ENCODE measurements at regions not wholly inside any gene's neighbourhood (a gene's known extent, or its start where the extent isn't known, plus 50 kb on each side); places are given as distances from the start of the nearest gene placed in this dataset.

DNA sequence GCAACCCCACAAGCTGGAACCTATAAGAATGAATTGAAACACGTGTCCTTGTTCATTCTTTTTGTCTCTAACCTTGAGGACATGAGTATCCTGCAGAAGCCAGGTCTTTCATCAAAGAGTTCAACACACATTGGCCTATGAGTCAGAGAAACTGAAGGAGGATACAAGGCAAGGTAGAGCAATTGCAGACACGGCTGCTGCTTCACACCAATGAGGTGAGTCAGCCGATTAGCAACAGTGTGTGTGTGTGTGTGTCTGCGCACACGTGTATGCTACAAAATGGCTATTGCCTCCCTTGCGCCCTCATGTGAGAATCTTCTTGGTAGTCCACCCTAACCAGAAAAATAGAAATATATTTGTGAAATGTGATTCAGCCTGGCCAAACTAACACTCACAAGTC is 1477.7 kb upstream of the IGFBP7 start:
- TF ChIP-seq REST (IDR thresholded peaks at IDR 0.05; ENCODE audit: insufficient read depth in 1 of 2, low read depth in 2 of 2, low read length in 1 of 2) (no peak), POLR2AphosphoS5 (IDR thresholded peaks at IDR 0.05; ENCODE audit: low read depth, low read length) (no peak), TCF7L2 (IDR thresholded peaks at IDR 0.05; ENCODE audit: low read depth, low read length) (no peak), SIN3A (IDR thresholded peaks at IDR 0.05; ENCODE audit: borderline replicate concordance, insufficient read depth, low read depth, low read length) (no peak)
- TF ChIP-seq, protein P1, sequence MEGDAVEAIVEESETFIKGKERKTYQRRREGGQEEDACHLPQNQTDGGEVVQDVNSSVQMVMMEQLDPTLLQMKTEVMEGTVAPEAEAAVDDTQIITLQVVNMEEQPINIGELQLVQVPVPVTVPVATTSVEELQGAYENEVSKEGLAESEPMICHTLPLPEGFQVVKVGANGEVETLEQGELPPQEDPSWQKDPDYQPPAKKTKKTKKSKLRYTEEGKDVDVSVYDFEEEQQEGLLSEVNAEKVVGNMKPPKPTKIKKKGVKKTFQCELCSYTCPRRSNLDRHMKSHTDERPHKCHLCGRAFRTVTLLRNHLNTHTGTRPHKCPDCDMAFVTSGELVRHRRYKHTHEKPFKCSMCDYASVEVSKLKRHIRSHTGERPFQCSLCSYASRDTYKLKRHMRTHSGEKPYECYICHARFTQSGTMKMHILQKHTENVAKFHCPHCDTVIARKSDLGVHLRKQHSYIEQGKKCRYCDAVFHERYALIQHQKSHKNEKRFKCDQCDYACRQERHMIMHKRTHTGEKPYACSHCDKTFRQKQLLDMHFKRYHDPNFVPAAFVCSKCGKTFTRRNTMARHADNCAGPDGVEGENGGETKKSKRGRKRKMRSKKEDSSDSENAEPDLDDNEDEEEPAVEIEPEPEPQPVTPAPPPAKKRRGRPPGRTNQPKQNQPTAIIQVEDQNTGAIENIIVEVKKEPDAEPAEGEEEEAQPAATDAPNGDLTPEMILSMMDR (IDR thresholded peaks at IDR 0.05): no peak
- Histone ChIP-seq H3K4me3 (ENCODE audit: low read depth in 2 of 2, low read length in 2 of 2) (no peak overlapping the region), H3K27ac (ENCODE audit: low read length) (no peak overlapping the region), H3K9me3 (ENCODE audit: control insufficient read depth, insufficient read depth, low read depth, low read length) (no peaks in the 10 kb centered on the region), H3K4me1 (ENCODE audit: control insufficient read depth, insufficient read depth, low read length) (no peaks in the 10 kb centered on the region), H3K27me3 (ENCODE audit: control insufficient read depth, insufficient read depth, low read length) (no peaks in the 10 kb centered on the region), H3K36me3 (ENCODE audit: control insufficient read depth, insufficient read depth, low read length) (no peaks in the 10 kb centered on the region)
- BruUV-seq (replicated peaks): no TSS peak
- DNase-seq (ENCODE audit: low read depth, low spot score): no peak
- CTCF ChIA-PET: no interaction called here
- POLR2A ChIA-PET: no interaction called here
- no peak for ATAC-seq
- in situ Hi-C loops (cut with HindIII; ENCODE audit: low pct_unique_long_range_greater_than_20kb, low sequenced_read_pairs): no loop called here
- intact Hi-C loops (cut with micrococcal nuclease; ENCODE audit: unreplicated experiment): no loop called here

DNA sequence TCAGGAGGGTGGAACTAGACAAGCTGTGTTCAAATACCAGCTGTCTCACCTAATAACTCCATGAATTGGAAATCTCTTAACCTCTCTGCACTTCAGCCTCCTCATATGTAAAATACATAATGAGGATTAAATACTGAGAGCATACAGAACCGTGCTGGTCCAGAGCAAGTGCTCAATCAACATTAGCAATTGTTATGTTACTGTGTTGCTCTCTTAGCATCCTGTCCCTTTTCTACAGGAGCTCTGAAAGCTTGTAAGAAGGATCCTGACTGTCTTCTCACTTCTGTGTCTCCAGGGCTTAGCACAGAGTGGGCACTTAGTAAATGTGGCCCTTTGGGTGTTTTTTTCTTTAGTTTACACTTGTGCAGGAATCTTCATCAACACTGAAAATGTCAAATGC is 1456.1 kb upstream of the IGFBP7 start:
- Histone ChIP-seq H3K27ac (ENCODE audit: low read length) (no peak overlapping the region), H3K4me1 (ENCODE audit: control insufficient read depth, insufficient read depth, low read length) (no peaks in the 10 kb centered on the region), H3K9me3 (ENCODE audit: control insufficient read depth, insufficient read depth, low read depth, low read length) (no peaks in the 10 kb centered on the region), H3K36me3 (ENCODE audit: control insufficient read depth, insufficient read depth, low read length) (no peaks in the 10 kb centered on the region), H3K27me3 (ENCODE audit: control insufficient read depth, insufficient read depth, low read length) (no peaks in the 10 kb centered on the region), H3K4me3 (ENCODE audit: low read depth in 2 of 2, low read length in 2 of 2) (no peak overlapping the region)
- CTCF ChIA-PET: no interaction called here
- intact Hi-C loops (cut with micrococcal nuclease; ENCODE audit: unreplicated experiment) (no loop called here), in situ Hi-C loops (cut with HindIII; ENCODE audit: low pct_unique_long_range_greater_than_20kb, low sequenced_read_pairs) (no loop called here)
- DNase-seq (ENCODE audit: low read depth, low spot score) (no peak), ATAC-seq (no peak)
- TF ChIP-seq SIN3A (IDR thresholded peaks at IDR 0.05; ENCODE audit: borderline replicate concordance, insufficient read depth, low read depth, low read length) (no peak), REST (IDR thresholded peaks at IDR 0.05; ENCODE audit: insufficient read depth in 1 of 2, low read depth in 2 of 2, low read length in 1 of 2) (no peak), POLR2AphosphoS5 (IDR thresholded peaks at IDR 0.05; ENCODE audit: low read depth, low read length) (no peak), TCF7L2 (IDR thresholded peaks at IDR 0.05; ENCODE audit: low read depth, low read length) (no peak)
- TF ChIP-seq, protein P1 (IDR thresholded peaks at IDR 0.05): no peak
- no TSS peak for BruUV-seq (replicated peaks)
- POLR2A ChIA-PET: interaction anchor here (0.6 kb wide), 1 partner anchor 41 kb away, joined by 3 read pairs; no protein-coding TSS in a partner anchor
